ENCODE measurements at regions not wholly inside any gene's neighbourhood (a gene's known extent, or its start where the extent isn't known, plus 50 kb on each side); places are given as distances from the start of the nearest gene placed in this dataset.

DNA sequence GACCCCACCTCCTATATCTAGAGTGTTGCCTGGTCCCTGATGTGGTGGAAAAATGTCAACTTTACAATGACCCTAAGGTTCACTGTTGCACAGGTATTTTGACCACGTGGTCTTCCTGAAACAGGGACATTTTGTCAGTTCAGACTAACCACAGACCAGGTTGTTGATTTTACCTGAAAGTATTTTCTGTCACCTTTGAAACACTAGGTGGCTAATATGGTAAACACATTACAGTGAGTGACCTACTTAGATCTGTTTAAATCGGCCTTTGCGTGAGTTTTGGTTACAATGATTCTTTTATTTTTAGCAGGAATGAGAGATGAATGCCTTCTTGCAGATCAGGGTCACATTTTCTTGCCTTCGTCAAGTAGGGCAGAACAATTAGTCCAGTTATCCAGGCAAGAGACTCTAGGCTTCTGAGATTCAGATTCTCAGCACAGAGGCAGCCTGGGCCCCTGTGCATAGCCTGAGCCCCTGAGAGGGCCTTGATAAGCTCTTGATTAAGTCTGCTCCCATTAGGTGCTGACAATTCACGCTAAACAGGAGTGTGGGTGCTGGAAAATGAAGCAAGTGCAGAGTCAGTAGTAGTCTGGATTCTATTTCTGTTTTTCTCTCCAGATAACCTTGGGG, 226.2 kb downstream of the KCNS3 start:
- no peak for DNase-seq (ENCODE audit: low read depth)
- no peak overlapping the region for H3K4me3 ChIP-seq (replicated peaks; ENCODE audit: low read depth, low read length)
- TF ChIP-seq, protein P1, sequence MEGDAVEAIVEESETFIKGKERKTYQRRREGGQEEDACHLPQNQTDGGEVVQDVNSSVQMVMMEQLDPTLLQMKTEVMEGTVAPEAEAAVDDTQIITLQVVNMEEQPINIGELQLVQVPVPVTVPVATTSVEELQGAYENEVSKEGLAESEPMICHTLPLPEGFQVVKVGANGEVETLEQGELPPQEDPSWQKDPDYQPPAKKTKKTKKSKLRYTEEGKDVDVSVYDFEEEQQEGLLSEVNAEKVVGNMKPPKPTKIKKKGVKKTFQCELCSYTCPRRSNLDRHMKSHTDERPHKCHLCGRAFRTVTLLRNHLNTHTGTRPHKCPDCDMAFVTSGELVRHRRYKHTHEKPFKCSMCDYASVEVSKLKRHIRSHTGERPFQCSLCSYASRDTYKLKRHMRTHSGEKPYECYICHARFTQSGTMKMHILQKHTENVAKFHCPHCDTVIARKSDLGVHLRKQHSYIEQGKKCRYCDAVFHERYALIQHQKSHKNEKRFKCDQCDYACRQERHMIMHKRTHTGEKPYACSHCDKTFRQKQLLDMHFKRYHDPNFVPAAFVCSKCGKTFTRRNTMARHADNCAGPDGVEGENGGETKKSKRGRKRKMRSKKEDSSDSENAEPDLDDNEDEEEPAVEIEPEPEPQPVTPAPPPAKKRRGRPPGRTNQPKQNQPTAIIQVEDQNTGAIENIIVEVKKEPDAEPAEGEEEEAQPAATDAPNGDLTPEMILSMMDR (IDR thresholded peaks at IDR 0.05; ENCODE audit: low read length, missing control alignments), result no peak

DNA sequence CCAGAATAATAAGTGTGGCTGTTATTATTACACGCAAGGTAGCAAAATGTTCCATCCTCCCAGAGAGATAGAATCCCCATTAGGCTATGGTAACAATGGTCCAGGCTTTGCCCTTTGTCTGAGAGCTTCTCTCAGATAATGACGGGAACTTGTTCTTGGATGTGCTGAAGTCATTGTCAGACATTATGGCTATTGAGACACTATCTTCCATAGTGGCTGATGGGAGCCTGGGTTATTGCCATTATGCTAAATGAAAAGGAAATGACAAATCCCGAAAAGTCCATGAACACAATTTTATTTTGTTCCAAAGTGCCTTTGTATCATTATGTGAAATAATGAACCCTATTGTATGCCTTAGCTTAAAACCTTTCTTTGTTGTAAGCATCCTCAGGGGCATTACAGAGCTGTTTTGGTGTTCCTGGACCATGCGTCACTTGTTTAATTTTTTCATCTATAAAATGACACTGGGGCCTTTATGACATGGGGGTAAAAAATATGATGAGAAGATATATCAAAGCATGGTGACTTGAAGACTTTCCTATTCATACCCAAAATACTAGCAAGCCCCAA, 218.5 kb downstream of the KCNS3 start:
- no peak overlapping the region for H3K4me3 ChIP-seq (replicated peaks; ENCODE audit: low read depth, low read length)
- no peak for DNase-seq (ENCODE audit: low read depth)
- TF ChIP-seq, protein P1 (IDR thresholded peaks at IDR 0.05; ENCODE audit: low read length, missing control alignments), result no peak

DNA sequence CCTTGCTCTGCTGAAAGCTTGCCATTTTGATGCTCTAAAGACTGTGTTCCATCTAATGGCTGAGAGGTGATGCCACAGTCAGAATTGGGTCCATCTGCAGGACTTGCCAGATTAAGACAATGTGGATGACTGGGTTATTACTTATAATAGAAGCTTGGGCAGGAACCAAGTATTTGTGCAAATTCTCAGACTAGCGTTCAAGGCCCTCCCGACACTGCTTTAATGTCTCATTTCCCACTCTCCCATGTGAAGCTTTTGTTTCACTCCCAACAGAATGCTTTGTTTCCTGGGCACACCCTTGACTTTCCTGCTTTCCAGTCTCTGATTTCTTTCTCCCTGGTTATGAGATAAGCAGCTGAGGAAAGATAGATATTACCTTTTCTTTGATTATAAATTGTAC, 215.8 kb downstream of the KCNS3 start:
- TF ChIP-seq, protein P1 (IDR thresholded peaks at IDR 0.05; ENCODE audit: low read length, missing control alignments), result no peak
- no peak for DNase-seq (ENCODE audit: low read depth)

DNA sequence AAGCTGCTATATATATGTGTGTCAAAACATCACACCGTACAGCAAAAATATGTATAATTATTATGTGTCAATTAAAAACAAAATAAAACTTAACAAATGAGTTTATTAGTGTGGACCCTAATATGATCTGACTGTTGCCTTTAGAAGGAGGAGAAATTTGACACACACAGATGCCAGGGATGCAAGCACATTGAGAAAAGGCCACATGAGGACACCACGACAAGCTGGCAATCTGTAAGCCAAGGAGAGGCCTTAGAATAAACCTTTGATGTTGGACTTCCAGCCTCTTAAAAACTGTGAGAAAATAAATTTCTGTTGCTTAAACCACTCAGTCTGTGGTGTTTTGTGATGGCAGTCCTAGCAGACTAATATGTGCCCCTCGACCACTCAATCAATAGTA, 214.7 kb downstream of the KCNS3 start:
- DNase-seq (ENCODE audit: low read depth), result no peak
- TF ChIP-seq, protein P1 (IDR thresholded peaks at IDR 0.05; ENCODE audit: low read length, missing control alignments), result no peak
- H3K4me3 ChIP-seq (replicated peaks; ENCODE audit: low read depth, low read length), result no peak overlapping the region

More for the DNA sequence above, 215.8 kb downstream of the KCNS3 start:
- no peak overlapping the region for H3K4me3 ChIP-seq (replicated peaks; ENCODE audit: low read depth, low read length)

DNA sequence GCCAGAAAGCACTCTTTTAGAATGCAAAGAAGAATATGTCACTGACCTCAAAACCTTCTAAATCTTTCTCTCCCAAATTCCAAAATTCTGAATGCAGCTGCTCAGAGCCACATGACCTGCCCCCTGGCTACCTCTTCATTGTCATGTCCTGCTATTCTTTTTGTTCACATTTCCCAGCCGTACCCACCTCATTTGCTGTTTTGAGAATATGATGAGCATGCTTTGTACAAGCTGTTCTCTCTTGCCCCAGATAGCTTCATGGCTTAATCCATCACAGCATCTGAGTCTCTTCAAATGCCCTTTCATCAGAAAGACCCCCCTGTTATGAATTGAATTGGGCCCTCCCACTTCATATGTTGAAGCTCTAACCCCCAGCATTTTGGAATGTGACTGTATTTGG, 214.3 kb downstream of the KCNS3 start:
- H3K4me3 ChIP-seq (replicated peaks; ENCODE audit: low read depth, low read length), result no peak overlapping the region
- DNase-seq (ENCODE audit: low read depth), result no peak
- TF ChIP-seq, protein P1 (IDR thresholded peaks at IDR 0.05; ENCODE audit: low read length, missing control alignments), result no peak

DNA sequence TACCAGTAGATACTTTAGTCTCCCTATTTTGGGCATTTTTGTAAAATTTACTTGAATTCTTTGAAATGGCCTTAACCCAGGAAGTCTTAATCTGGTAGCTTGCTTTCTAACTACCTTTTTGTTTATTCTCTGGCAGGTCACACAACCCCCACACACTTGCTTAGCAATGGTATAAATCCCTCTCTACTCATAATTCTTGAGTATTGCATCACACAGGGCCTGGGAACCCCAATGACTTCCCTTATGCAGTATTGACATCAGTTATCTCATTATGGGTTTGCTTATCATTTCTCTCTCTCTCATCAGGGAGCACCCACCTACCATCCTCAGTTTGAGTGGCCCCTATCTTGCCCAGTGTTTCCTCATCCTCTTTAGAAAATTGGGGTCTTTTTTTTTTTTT, 207.1 kb downstream of the KCNS3 start:
- H3K4me3 ChIP-seq (replicated peaks; ENCODE audit: low read depth, low read length), result no peak overlapping the region
- TF ChIP-seq, protein P1 (IDR thresholded peaks at IDR 0.05; ENCODE audit: low read length, missing control alignments), result no peak
- DNase-seq (ENCODE audit: low read depth), result no peak

DNA sequence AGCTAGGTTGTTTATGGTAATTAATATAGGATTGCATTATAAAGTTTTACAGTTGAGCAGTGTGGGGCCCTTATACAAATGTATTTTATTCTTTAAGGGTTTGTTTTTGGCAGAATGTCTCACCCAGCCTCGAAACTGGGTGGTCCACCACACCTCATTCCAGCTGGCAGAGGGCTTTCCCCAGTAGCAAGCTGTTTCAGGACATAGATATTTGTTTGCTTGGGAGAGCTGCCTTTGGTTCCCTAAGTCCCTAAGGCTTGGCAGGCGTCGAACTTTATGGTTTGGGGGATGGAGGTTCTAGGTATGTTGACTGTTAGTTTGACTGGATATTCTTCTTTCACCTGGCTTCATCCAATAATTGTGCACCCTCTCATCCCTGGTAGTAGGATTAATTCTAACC, 205.9 kb downstream of the KCNS3 start:
- H3K4me3 ChIP-seq (replicated peaks; ENCODE audit: low read depth, low read length), result no peak overlapping the region
- no peak for DNase-seq (ENCODE audit: low read depth)
- TF ChIP-seq, protein P1 (IDR thresholded peaks at IDR 0.05; ENCODE audit: low read length, missing control alignments), result no peak

Data from fibroblast of pulmonary artery (primary cell).